ENCODE measurements at regions not wholly inside any gene's neighbourhood (a gene's known extent, or its start where the extent isn't known, plus 50 kb on each side); places are given as distances from the start of the nearest gene placed in this dataset.

GRCh38 chr4:123974386-123975149 lies 578.0 kb downstream of the SPRY1 start:
- no peaks in the 10 kb centered on the region for H3K27me3 Mint-ChIP-seq (ENCODE audit: low read depth)
- H3K4me1 Mint-ChIP-seq (ENCODE audit: low read depth): no peaks in the 10 kb centered on the region
- intact Hi-C loops (cut with micrococcal nuclease): no loop called here
- no peaks in the 10 kb centered on the region for H3K36me3 Mint-ChIP-seq (ENCODE audit: low read depth)
- H3K4me3 Mint-ChIP-seq (ENCODE audit: low read depth): no peak overlapping the region
- H3K27ac Mint-ChIP-seq: no peak overlapping the region
- no peak for DNase-seq (ENCODE audit: low spot score)
- peaks cover 4% of the 10 kb centered on the region for H3K9me3 Mint-ChIP-seq

GRCh38 chr4:123976285-123976684 lies 579.7 kb downstream of the SPRY1 start:
- Mint-ChIP-seq H3K27me3 (ENCODE audit: low read depth) (no peaks in the 10 kb centered on the region), H3K4me1 (ENCODE audit: low read depth) (no peaks in the 10 kb centered on the region), H3K4me3 (ENCODE audit: low read depth) (no peak overlapping the region), H3K27ac (no peak overlapping the region), H3K9me3 (peaks cover 4% of the 10 kb centered on the region), H3K36me3 (ENCODE audit: low read depth) (no peaks in the 10 kb centered on the region)
- intact Hi-C loops (cut with micrococcal nuclease): no loop called here
- no peak for DNase-seq (ENCODE audit: low spot score)

- no peaks in the 10 kb centered on the region for H3K36me3 Mint-ChIP-seq (ENCODE audit: low read depth)
- no peaks in the 10 kb centered on the region for H3K27me3 Mint-ChIP-seq (ENCODE audit: low read depth)
- H3K27ac Mint-ChIP-seq: no peak overlapping the region
- H3K4me3 Mint-ChIP-seq (ENCODE audit: low read depth): no peak overlapping the region
- intact Hi-C loops (cut with micrococcal nuclease): no loop called here
- H3K9me3 Mint-ChIP-seq: peaks cover 4% of the 10 kb centered on the region
- H3K4me1 Mint-ChIP-seq (ENCODE audit: low read depth): no peaks in the 10 kb centered on the region
- DNase-seq (ENCODE audit: low spot score): no peak
These were observed 580.2 kb downstream of the SPRY1 start for GRCh38 chr4:123976819-123977218.

- Mint-ChIP-seq H3K36me3 (ENCODE audit: low read depth) (no peaks in the 10 kb centered on the region), H3K27ac (no peak overlapping the region), H3K4me3 (ENCODE audit: low read depth) (no peak overlapping the region), H3K9me3 (peaks cover 4% of the 10 kb centered on the region), H3K27me3 (ENCODE audit: low read depth) (no peaks in the 10 kb centered on the region), H3K4me1 (ENCODE audit: low read depth) (no peaks in the 10 kb centered on the region)
- no peak for DNase-seq (ENCODE audit: low spot score)
- intact Hi-C loops (cut with micrococcal nuclease): no loop called here
These were observed 581.1 kb downstream of the SPRY1 start for GRCh38 chr4:123977641-123978081.

GRCh38 chr4:123978637-123979036 lies 582.0 kb downstream of the SPRY1 start:
- H3K4me1 Mint-ChIP-seq (ENCODE audit: low read depth): no peaks in the 10 kb centered on the region
- no peak overlapping the region for H3K4me3 Mint-ChIP-seq (ENCODE audit: low read depth)
- H3K27me3 Mint-ChIP-seq (ENCODE audit: low read depth): no peaks in the 10 kb centered on the region
- H3K9me3 Mint-ChIP-seq: peaks cover 4% of the 10 kb centered on the region
- no peaks in the 10 kb centered on the region for H3K36me3 Mint-ChIP-seq (ENCODE audit: low read depth)
- H3K27ac Mint-ChIP-seq: no peak overlapping the region
- intact Hi-C loops (cut with micrococcal nuclease): no loop called here
- no peak for DNase-seq (ENCODE audit: low spot score)

- peaks cover 4% of the 10 kb centered on the region for H3K9me3 Mint-ChIP-seq
- intact Hi-C loops (cut with micrococcal nuclease): no loop called here
These were observed 584.2 kb downstream of the SPRY1 start for GRCh38 chr4:123980736-123981300.

GRCh38 chr4:123984886-123985285 lies 588.3 kb downstream of the SPRY1 start:
- no peak for DNase-seq (ENCODE audit: low spot score)
- Mint-ChIP-seq H3K36me3 (ENCODE audit: low read depth) (no peaks in the 10 kb centered on the region), H3K9me3 (no peaks in the 10 kb centered on the region), H3K27ac (no peak overlapping the region), H3K27me3 (ENCODE audit: low read depth) (no peaks in the 10 kb centered on the region), H3K4me1 (ENCODE audit: low read depth) (no peaks in the 10 kb centered on the region), H3K4me3 (ENCODE audit: low read depth) (no peak overlapping the region)
- intact Hi-C loops (cut with micrococcal nuclease): no loop called here

More at GRCh38 chr4:123980736-123981300, 584.2 kb downstream of the SPRY1 start:
- no peaks in the 10 kb centered on the region for H3K36me3 Mint-ChIP-seq (ENCODE audit: low read depth)
- H3K4me3 Mint-ChIP-seq (ENCODE audit: low read depth): no peak overlapping the region
- no peak for DNase-seq (ENCODE audit: low spot score)
- H3K27ac Mint-ChIP-seq: no peak overlapping the region
- H3K4me1 Mint-ChIP-seq (ENCODE audit: low read depth): no peaks in the 10 kb centered on the region
- H3K27me3 Mint-ChIP-seq (ENCODE audit: low read depth): no peaks in the 10 kb centered on the region

GRCh38 chr4:123986268-123986798 lies 589.7 kb downstream of the SPRY1 start:
- Mint-ChIP-seq H3K9me3 (no peaks in the 10 kb centered on the region), H3K36me3 (ENCODE audit: low read depth) (no peaks in the 10 kb centered on the region), H3K4me3 (ENCODE audit: low read depth) (no peak overlapping the region), H3K4me1 (ENCODE audit: low read depth) (no peaks in the 10 kb centered on the region), H3K27me3 (ENCODE audit: low read depth) (no peaks in the 10 kb centered on the region), H3K27ac (no peak overlapping the region)
- intact Hi-C loops (cut with micrococcal nuclease): no loop called here
- no peak for DNase-seq (ENCODE audit: low spot score)

GRCh38 chr4:123987408-123987807 lies 590.8 kb downstream of the SPRY1 start:
- Mint-ChIP-seq H3K27me3 (ENCODE audit: low read depth) (no peaks in the 10 kb centered on the region), H3K36me3 (ENCODE audit: low read depth) (no peaks in the 10 kb centered on the region), H3K4me3 (ENCODE audit: low read depth) (no peak overlapping the region), H3K9me3 (no peaks in the 10 kb centered on the region), H3K27ac (no peak overlapping the region), H3K4me1 (ENCODE audit: low read depth) (no peaks in the 10 kb centered on the region)
- intact Hi-C loops (cut with micrococcal nuclease): no loop called here
- DNase-seq (ENCODE audit: low spot score): no peak

GRCh38 chr4:123990310-123990870 lies 593.8 kb downstream of the SPRY1 start:
- no peak overlapping the region for H3K4me3 Mint-ChIP-seq (ENCODE audit: low read depth)
- H3K4me1 Mint-ChIP-seq (ENCODE audit: low read depth): no peaks in the 10 kb centered on the region
- no peak for DNase-seq (ENCODE audit: low spot score)
- no peak overlapping the region for H3K27ac Mint-ChIP-seq
- no peaks in the 10 kb centered on the region for H3K36me3 Mint-ChIP-seq (ENCODE audit: low read depth)
- no peaks in the 10 kb centered on the region for H3K9me3 Mint-ChIP-seq
- H3K27me3 Mint-ChIP-seq (ENCODE audit: low read depth): no peaks in the 10 kb centered on the region
- intact Hi-C loops (cut with micrococcal nuclease): no loop called here

- H3K36me3 Mint-ChIP-seq (ENCODE audit: low read depth): no peaks in the 10 kb centered on the region
- no peak for DNase-seq (ENCODE audit: low spot score)
- H3K27me3 Mint-ChIP-seq (ENCODE audit: low read depth): no peaks in the 10 kb centered on the region
- H3K4me3 Mint-ChIP-seq (ENCODE audit: low read depth): no peak overlapping the region
- intact Hi-C loops (cut with micrococcal nuclease): no loop called here
- no peak overlapping the region for H3K27ac Mint-ChIP-seq
- H3K9me3 Mint-ChIP-seq: no peaks in the 10 kb centered on the region
- H3K4me1 Mint-ChIP-seq (ENCODE audit: low read depth): no peaks in the 10 kb centered on the region
These were observed 598.3 kb downstream of the SPRY1 start for GRCh38 chr4:123994917-123995316.

GRCh38 chr4:123995936-123996335 lies 599.3 kb downstream of the SPRY1 start:
- no peaks in the 10 kb centered on the region for H3K27me3 Mint-ChIP-seq (ENCODE audit: low read depth)
- no peaks in the 10 kb centered on the region for H3K4me1 Mint-ChIP-seq (ENCODE audit: low read depth)
- H3K4me3 Mint-ChIP-seq (ENCODE audit: low read depth): no peak overlapping the region
- no peaks in the 10 kb centered on the region for H3K36me3 Mint-ChIP-seq (ENCODE audit: low read depth)
- intact Hi-C loops (cut with micrococcal nuclease): no loop called here
- no peaks in the 10 kb centered on the region for H3K9me3 Mint-ChIP-seq
- no peak overlapping the region for H3K27ac Mint-ChIP-seq
- DNase-seq (ENCODE audit: low spot score): no peak

Data from activated T-helper 2 cell treated with anti-CD3 and anti-CD28 coated beads, Interferon-gamma antibody, Interleukin-2, Interleukin-4, amounts not matched to agents 10 μg/mL and 5 μg/mL and 100 μg/mL, durations not matched to agents 14 hours and 24 hours and 36 hours (primary cell).